ENCODE measurements at regions not wholly inside any gene's neighbourhood (a gene's known extent, or its start where the extent isn't known, plus 50 kb on each side); places are given as distances from the start of the nearest gene placed in this dataset.

DNA sequence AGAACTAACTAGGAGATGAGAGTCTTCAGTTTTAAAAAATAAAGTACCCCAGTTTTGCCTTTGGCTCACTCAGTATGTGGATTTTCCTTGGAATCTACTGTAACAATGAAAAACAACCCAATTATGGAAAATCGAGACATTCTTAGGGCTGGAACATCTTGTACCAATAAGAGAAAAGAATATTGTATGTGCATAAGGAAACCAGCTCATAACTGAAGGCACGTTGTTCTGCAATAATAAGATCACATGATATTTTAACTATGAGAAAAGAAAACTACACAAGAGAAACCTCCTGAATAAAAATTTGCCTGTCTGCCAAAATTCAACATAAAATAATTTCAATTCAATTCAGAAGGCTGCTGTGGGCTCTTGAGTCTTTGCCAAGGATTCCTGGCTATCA is 261.8 kb upstream of the EDNRA start:
- H3K27ac ChIP-seq (ENCODE audit: control insufficient read depth, insufficient read depth, low read length), result no peak overlapping the region
- H3K36me3 ChIP-seq (ENCODE audit: control insufficient read depth in 2 of 2, extremely low read depth in 1 of 2, insufficient read depth in 2 of 2, low read length in 2 of 2), result no peaks in the 10 kb centered on the region
- FAIRE-seq (no peak), DNase-seq (ENCODE audit: low read depth, low spot score) (no peak)
- H3K79me2 ChIP-seq (ENCODE audit: control insufficient read depth, insufficient read depth, low read length), result no peaks in the 10 kb centered on the region
- H3K4me2 ChIP-seq (ENCODE audit: control insufficient read depth, extremely low read depth, insufficient read depth, low read depth, low read length), result no peak overlapping the region
- H3K9me3 ChIP-seq (ENCODE audit: control insufficient read depth, low read depth, low read length), result no peaks in the 10 kb centered on the region
- no peaks in the 10 kb centered on the region for H3K27me3 ChIP-seq (ENCODE audit: control insufficient read depth, extremely low read depth, insufficient read depth, low read length)
- no peaks in the 10 kb centered on the region for H3K4me1 ChIP-seq (ENCODE audit: control insufficient read depth, extremely low read depth, insufficient read depth, low read length)
- no peaks in the 10 kb centered on the region for H3K9me1 ChIP-seq (ENCODE audit: control insufficient read depth, extremely low read depth, insufficient read depth, low read length)
- TF ChIP-seq, protein P1, sequence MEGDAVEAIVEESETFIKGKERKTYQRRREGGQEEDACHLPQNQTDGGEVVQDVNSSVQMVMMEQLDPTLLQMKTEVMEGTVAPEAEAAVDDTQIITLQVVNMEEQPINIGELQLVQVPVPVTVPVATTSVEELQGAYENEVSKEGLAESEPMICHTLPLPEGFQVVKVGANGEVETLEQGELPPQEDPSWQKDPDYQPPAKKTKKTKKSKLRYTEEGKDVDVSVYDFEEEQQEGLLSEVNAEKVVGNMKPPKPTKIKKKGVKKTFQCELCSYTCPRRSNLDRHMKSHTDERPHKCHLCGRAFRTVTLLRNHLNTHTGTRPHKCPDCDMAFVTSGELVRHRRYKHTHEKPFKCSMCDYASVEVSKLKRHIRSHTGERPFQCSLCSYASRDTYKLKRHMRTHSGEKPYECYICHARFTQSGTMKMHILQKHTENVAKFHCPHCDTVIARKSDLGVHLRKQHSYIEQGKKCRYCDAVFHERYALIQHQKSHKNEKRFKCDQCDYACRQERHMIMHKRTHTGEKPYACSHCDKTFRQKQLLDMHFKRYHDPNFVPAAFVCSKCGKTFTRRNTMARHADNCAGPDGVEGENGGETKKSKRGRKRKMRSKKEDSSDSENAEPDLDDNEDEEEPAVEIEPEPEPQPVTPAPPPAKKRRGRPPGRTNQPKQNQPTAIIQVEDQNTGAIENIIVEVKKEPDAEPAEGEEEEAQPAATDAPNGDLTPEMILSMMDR (optimal IDR thresholded peaks at IDR 0.05 in 1 of 3, IDR thresholded peaks at IDR 0.05 in 1 of 3, conservative IDR thresholded peaks at IDR 0.05 in 1 of 3; ENCODE audit: extremely low read depth in 1 of 3, insufficient read depth in 2 of 3, low read length in 3 of 3), result no peak
- TF ChIP-seq EZH2 (IDR thresholded peaks at IDR 0.05; ENCODE audit: low read length), result no peak
- H4K20me1 ChIP-seq (ENCODE audit: control insufficient read depth, extremely low read depth, insufficient read depth, low read length), result no peaks in the 10 kb centered on the region
- H3K9ac ChIP-seq (ENCODE audit: control insufficient read depth, extremely low read depth, insufficient read depth, low read length), result no peak overlapping the region
- no peak overlapping the region for H3K4me3 ChIP-seq (ENCODE audit: control insufficient read depth in 2 of 3, extremely low read depth in 1 of 3, insufficient read depth in 2 of 3, low read depth in 1 of 3, low read length in 3 of 3)
- no peak overlapping the region for H2AFZ ChIP-seq (ENCODE audit: control insufficient read depth, low read length)
- dilution Hi-C loops (cut with MboI; ENCODE audit: extremely low pct_ligation_motif_present, low sequenced_read_pairs), result no loop called here

DNA sequence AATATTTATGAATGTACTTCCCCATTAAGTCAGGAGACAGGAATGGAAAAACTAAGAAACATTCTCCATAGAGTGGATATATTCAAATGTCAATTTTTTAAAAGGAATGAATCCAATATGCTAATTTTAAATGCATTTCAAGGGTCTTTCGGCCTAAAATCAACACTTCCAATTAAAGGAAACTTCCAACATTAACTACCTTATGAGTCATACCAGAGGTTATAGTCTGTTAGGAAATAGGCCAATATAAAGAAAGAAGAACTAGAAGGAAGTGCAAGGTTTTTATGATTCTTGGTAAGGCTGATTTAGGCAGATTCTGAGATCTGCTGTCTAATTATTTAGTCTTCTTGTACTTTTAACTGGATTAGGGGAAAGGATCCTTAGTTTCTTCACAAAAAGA is 260.1 kb upstream of the EDNRA start:
- no peaks in the 10 kb centered on the region for H3K36me3 ChIP-seq (ENCODE audit: control insufficient read depth in 2 of 2, extremely low read depth in 1 of 2, insufficient read depth in 2 of 2, low read length in 2 of 2)
- no peaks in the 10 kb centered on the region for H3K4me1 ChIP-seq (ENCODE audit: control insufficient read depth, extremely low read depth, insufficient read depth, low read length)
- dilution Hi-C loops (cut with MboI; ENCODE audit: extremely low pct_ligation_motif_present, low sequenced_read_pairs), result no loop called here
- no peak overlapping the region for H3K9ac ChIP-seq (ENCODE audit: control insufficient read depth, extremely low read depth, insufficient read depth, low read length)
- no peaks in the 10 kb centered on the region for H4K20me1 ChIP-seq (ENCODE audit: control insufficient read depth, extremely low read depth, insufficient read depth, low read length)
- no peaks in the 10 kb centered on the region for H3K79me2 ChIP-seq (ENCODE audit: control insufficient read depth, insufficient read depth, low read length)
- TF ChIP-seq, protein P1 (optimal IDR thresholded peaks at IDR 0.05 in 1 of 3, IDR thresholded peaks at IDR 0.05 in 1 of 3, conservative IDR thresholded peaks at IDR 0.05 in 1 of 3; ENCODE audit: extremely low read depth in 1 of 3, insufficient read depth in 2 of 3, low read length in 3 of 3), result no peak
- TF ChIP-seq EZH2 (IDR thresholded peaks at IDR 0.05; ENCODE audit: low read length), result no peak
- H3K4me3 ChIP-seq (ENCODE audit: control insufficient read depth in 2 of 3, extremely low read depth in 1 of 3, insufficient read depth in 2 of 3, low read depth in 1 of 3, low read length in 3 of 3), result no peak overlapping the region
- no peak overlapping the region for H2AFZ ChIP-seq (ENCODE audit: control insufficient read depth, low read length)
- H3K4me2 ChIP-seq (ENCODE audit: control insufficient read depth, extremely low read depth, insufficient read depth, low read depth, low read length), result no peak overlapping the region
- no peak overlapping the region for H3K27ac ChIP-seq (ENCODE audit: control insufficient read depth, insufficient read depth, low read length)
- H3K27me3 ChIP-seq (ENCODE audit: control insufficient read depth, extremely low read depth, insufficient read depth, low read length), result no peaks in the 10 kb centered on the region
- H3K9me3 ChIP-seq (ENCODE audit: control insufficient read depth, low read depth, low read length), result no peaks in the 10 kb centered on the region
- no peaks in the 10 kb centered on the region for H3K9me1 ChIP-seq (ENCODE audit: control insufficient read depth, extremely low read depth, insufficient read depth, low read length)
- FAIRE-seq (no peak), DNase-seq (ENCODE audit: low read depth, low spot score) (no peak)
